Endothelial cell of umbilical vein (primary cell): ENCODE measurements at regions not wholly inside any gene's neighbourhood (a gene's known extent, or its start where the extent isn't known, plus 50 kb on each side); places are given as distances from the start of the nearest gene placed in this dataset.

Experiments
- BruUV-seq: library from RNA; stranded (reverse); fragments of 400-500 nt; replicated peaks from 2 replicates; lab custom pipeline; 2021; lab: Mats Ljungman, UMichigan
- CTCF ChIA-PET: fragments of 300-600, 350-600 bp; sonication (Branson Sonifier 250); formaldehyde crosslinking; loops from one replicate; lab custom pipeline; 2021; ENCODE audit warnings: antibody characterized with exemption, inconsistent platforms; lab: Charles Lee
- POLR2A ChIA-PET: fragments of 300-600, 350-600 bp; sonication (Branson Sonifier 250); formaldehyde crosslinking; loops from one replicate; lab custom pipeline; 2021; ENCODE audit warnings: antibody characterized with exemption, inconsistent platforms; lab: Charles Lee
- DNase-seq: peaks from one replicate; pipeline ENCODE4 v3.0.0-alpha.2; 2011; ENCODE audit warnings: low read depth, low spot score
- FAIRE-seq: peaks from 2 replicates; lab custom pipeline; 2011; peaks lifted over from hg19 to GRCh38; lab: Jason Lieb, UNC
- H2AFZ ChIP-seq: 2 replicates; pipeline ENCODE4 v1.6.0; 2012; ENCODE audit warnings: low read depth, low read length, control low read depth, inconsistent platforms
- H3K27ac ChIP-seq: 2 replicates; pipeline ENCODE4 v1.5.1; 2011; ENCODE audit warnings: low read depth, mild to moderate bottlenecking, control low read depth, low read length, moderate library complexity; ENCODE audit not compliant: insufficient read depth
- H3K27me3 ChIP-seq, 2 experiments: 2 replicates each; pipeline versions ENCODE4 v1.6.0 to v1.6.1; 2011; ENCODE audit warnings: low read length in 2 of 2, mixed read lengths in 1 of 2; ENCODE audit not compliant: control insufficient read depth in 2 of 2, insufficient read depth in 2 of 2
- H3K36me3 ChIP-seq, 2 experiments: 2 replicates in 1 of 2; 3 replicates in 1 of 2; pipeline ENCODE4 v1.5.1; 2011; ENCODE audit warnings: low read length in 2 of 2, mild to moderate bottlenecking in 1 of 2, moderate library complexity in 1 of 2; ENCODE audit not compliant: control insufficient read depth in 2 of 2, insufficient read depth in 2 of 2; ENCODE audit errors: extremely low read depth in 1 of 2
- H3K4me1 ChIP-seq: 3 replicates; pipeline ENCODE4 v1.5.1; 2011; ENCODE audit warnings: mild to moderate bottlenecking, low read length; ENCODE audit not compliant: control insufficient read depth, insufficient read depth; ENCODE audit errors: extremely low read depth
- H3K4me2 ChIP-seq: 2 replicates; pipeline ENCODE4 v1.6.1; 2011; ENCODE audit warnings: low read length, control low read depth, mixed read lengths; ENCODE audit not compliant: insufficient read depth
- H3K4me3 ChIP-seq, 3 experiments: fragments of 200-600 bp in 1 of 3; sonication (generic), shearing (Covaris generic) in 1 of 3; replicated peaks in 1 of 3; 2 replicates each; pipeline ENCODE4 v1.5.1; 2011 to 2016; ENCODE audit warnings: control low read depth in 3 of 3, low read length in 3 of 3, mild to moderate bottlenecking in 2 of 3, inconsistent platforms in 1 of 3, low read depth in 1 of 3, moderate library complexity in 1 of 3; ENCODE audit not compliant: insufficient read depth in 1 of 3
- H3K79me2 ChIP-seq: 2 replicates; pipeline ENCODE4 v1.6.0; 2012; ENCODE audit warnings: low read length, inconsistent platforms; ENCODE audit not compliant: control insufficient read depth, insufficient read depth
- H3K9ac ChIP-seq: replicated peaks from 2 replicates; pipeline ENCODE3; 2011; ENCODE audit warnings: low read length, control low read depth; ENCODE audit not compliant: insufficient read depth; ENCODE audit errors: extremely low read depth
- H3K9me1 ChIP-seq: replicated peaks from 3 replicates; pipeline ENCODE4 v1.6.0; 2011; ENCODE audit warnings: mild to moderate bottlenecking, low read length; ENCODE audit not compliant: control insufficient read depth, insufficient read depth; ENCODE audit errors: extremely low read depth
- H3K9me3 ChIP-seq: replicated peaks from 2 replicates; pipeline ENCODE4 v1.5.1; 2012; ENCODE audit warnings: low read length, inconsistent platforms; ENCODE audit not compliant: control insufficient read depth, insufficient read depth
- H4K20me1 ChIP-seq: replicated peaks from 2 replicates; pipeline ENCODE3; 2011; ENCODE audit warnings: mild to moderate bottlenecking, low read length; ENCODE audit not compliant: control insufficient read depth, insufficient read depth; ENCODE audit errors: extremely low read depth
- EZH2 ChIP-seq: IDR thresholded peaks from 2 replicates; pipeline ENCODE4 v1.6.1; 2012; ENCODE audit warnings: borderline replicate concordance, low read depth, mild to moderate bottlenecking, moderate library complexity, low read length, inconsistent platforms; ENCODE audit not compliant: severe bottlenecking
- FOS ChIP-seq: IDR thresholded peaks from 2 replicates; pipeline ENCODE4 v1.6.1; 2011; ENCODE audit warnings: mild to moderate bottlenecking, low read length, moderate library complexity, borderline replicate concordance; ENCODE audit not compliant: insufficient read depth
- GATA2 ChIP-seq: IDR thresholded peaks from 2 replicates; pipeline ENCODE4 v1.7.0; 2011; ENCODE audit warnings: low read depth, mild to moderate bottlenecking, moderate library complexity, mixed read lengths, low read length; ENCODE audit not compliant: insufficient read length, insufficient read depth
- JUN ChIP-seq: IDR thresholded peaks from 2 replicates; pipeline ENCODE4 v1.6.1; 2011; ENCODE audit warnings: borderline replicate concordance, low read depth; ENCODE audit not compliant: insufficient read length, insufficient read depth
- MAX ChIP-seq: IDR thresholded peaks from 2 replicates; pipeline ENCODE4 v1.6.1; 2011; ENCODE audit not compliant: insufficient read depth, insufficient read length
- MYC ChIP-seq: IDR thresholded peaks from one replicate; pipeline ENCODE4 v1.6.1; 2011; ENCODE audit warnings: mild to moderate bottlenecking, low read depth, low read length
- POLR2A ChIP-seq: IDR thresholded peaks from 2 replicates; pipeline ENCODE4 v1.6.1; 2012; ENCODE audit warnings: low read depth, mild to moderate bottlenecking, control low read depth, low read length
- POLR2AphosphoS5 ChIP-seq: IDR thresholded peaks from 2 replicates; pipeline ENCODE4 v1.6.1; 2012; ENCODE audit warnings: low read depth, mild to moderate bottlenecking, control low read depth, low read length, moderate library complexity; ENCODE audit not compliant: insufficient read depth
- dilution Hi-C: fragments of 300-500 bp; cut with MboI; formaldehyde crosslinking; loops from one replicate; pipeline ENCODE4 v1.15.0; 2019; ENCODE audit warnings: low sequenced_read_pairs; ENCODE audit not compliant: extremely low pct_ligation_motif_present
- intact Hi-C: fragments of 100-400 bp; cut with micrococcal nuclease; formaldehyde crosslinking; loops from one replicate; pipeline ENCODE4 v1.10.0; 2022
- TF ChIP-seq, protein P1 (sequence below), 2 donors: IDR thresholded peaks; 1 replicate in 1 of 2; 2 replicates in 1 of 2; pipeline ENCODE4 v1.5.1; 2011; ENCODE audit warnings: low read length in 2 of 2, mild to moderate bottlenecking in 2 of 2, moderate library complexity in 2 of 2, control low read depth in 1 of 2, inconsistent platforms in 1 of 2, low read depth in 1 of 2; ENCODE audit not compliant: insufficient read depth in 1 of 2; ENCODE audit errors: extremely low read depth in 1 of 2

- H3K4me2 ChIP-seq, result no peak overlapping the region
- H3K4me1 ChIP-seq, result no peaks in the 10 kb centered on the region
- BruUV-seq, result no TSS peak
- no peak overlapping the region for H3K9ac ChIP-seq
- H3K9me1 ChIP-seq, result no peaks in the 10 kb centered on the region
- H3K4me3 ChIP-seq, result no peak overlapping the region
- dilution Hi-C loops, result no loop called here
- FAIRE-seq, result no peak
- intact Hi-C loops, result no loop called here
- POLR2A ChIA-PET, result no interaction called here
- H3K79me2 ChIP-seq, result no peaks in the 10 kb centered on the region
- CTCF ChIA-PET, result no interaction called here
- no peaks in the 10 kb centered on the region for H4K20me1 ChIP-seq
- DNase-seq, result no peak
- no peak overlapping the region for H2AFZ ChIP-seq
- no peak for TF ChIP-seq FOS
- no peak for TF ChIP-seq EZH2
- TF ChIP-seq JUN, result no peak
- no peaks in the 10 kb centered on the region for H3K36me3 ChIP-seq
- no peaks in the 10 kb centered on the region for H3K27me3 ChIP-seq
- no peak overlapping the region for H3K27ac ChIP-seq
- H3K9me3 ChIP-seq, result peaks cover 2% of the 10 kb centered on the region
Observed at GRCh38 chr3:94573337-94573736, 510.5 kb downstream of the NSUN3 start.

DNA sequence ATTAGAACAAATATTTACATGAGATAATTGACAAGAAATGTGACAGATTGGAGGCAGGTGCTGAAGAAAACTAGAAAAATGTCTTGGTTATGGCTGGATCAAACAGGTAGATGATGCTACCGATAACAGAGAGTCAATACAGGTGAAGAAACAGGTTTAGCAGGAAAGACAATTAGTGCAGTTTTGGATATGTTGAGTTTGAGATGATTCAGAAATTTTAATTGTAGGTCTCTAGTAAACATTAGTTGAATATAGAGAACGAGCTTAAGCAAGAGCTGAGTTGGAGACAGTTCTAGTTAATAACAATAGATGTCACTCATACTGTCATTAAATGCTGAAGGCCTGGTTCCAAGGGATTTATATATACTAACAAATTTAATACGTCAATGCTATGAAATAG is 524.4 kb downstream of the NSUN3 start:
- no peaks in the 10 kb centered on the region for H3K9me3 ChIP-seq
- no peaks in the 10 kb centered on the region for H3K27me3 ChIP-seq
- no peak overlapping the region for H3K27ac ChIP-seq
- BruUV-seq, result no TSS peak
- no peak overlapping the region for H2AFZ ChIP-seq
- H3K79me2 ChIP-seq, result no peaks in the 10 kb centered on the region
- H3K4me1 ChIP-seq, result no peaks in the 10 kb centered on the region
- FAIRE-seq (no peak), DNase-seq (no peak)
- no peaks in the 10 kb centered on the region for H3K9me1 ChIP-seq
- ChIA-PET CTCF (no interaction called here), POLR2A (no interaction called here)
- no peaks in the 10 kb centered on the region for H3K36me3 ChIP-seq
- TF ChIP-seq POLR2A (no peak), POLR2AphosphoS5 (no peak), MYC (no peak), GATA2 (no peak), FOS (no peak), MAX (no peak), JUN (no peak), EZH2 (no peak)
- TF ChIP-seq, protein P1, sequence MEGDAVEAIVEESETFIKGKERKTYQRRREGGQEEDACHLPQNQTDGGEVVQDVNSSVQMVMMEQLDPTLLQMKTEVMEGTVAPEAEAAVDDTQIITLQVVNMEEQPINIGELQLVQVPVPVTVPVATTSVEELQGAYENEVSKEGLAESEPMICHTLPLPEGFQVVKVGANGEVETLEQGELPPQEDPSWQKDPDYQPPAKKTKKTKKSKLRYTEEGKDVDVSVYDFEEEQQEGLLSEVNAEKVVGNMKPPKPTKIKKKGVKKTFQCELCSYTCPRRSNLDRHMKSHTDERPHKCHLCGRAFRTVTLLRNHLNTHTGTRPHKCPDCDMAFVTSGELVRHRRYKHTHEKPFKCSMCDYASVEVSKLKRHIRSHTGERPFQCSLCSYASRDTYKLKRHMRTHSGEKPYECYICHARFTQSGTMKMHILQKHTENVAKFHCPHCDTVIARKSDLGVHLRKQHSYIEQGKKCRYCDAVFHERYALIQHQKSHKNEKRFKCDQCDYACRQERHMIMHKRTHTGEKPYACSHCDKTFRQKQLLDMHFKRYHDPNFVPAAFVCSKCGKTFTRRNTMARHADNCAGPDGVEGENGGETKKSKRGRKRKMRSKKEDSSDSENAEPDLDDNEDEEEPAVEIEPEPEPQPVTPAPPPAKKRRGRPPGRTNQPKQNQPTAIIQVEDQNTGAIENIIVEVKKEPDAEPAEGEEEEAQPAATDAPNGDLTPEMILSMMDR (IDR thresholded peaks at IDR 0.05; ENCODE audit: extremely low read depth in 1 of 2, insufficient read depth in 1 of 2, low read depth in 1 of 2, low read length in 2 of 2), result no peak
- intact Hi-C loops (no loop called here), dilution Hi-C loops (no loop called here)
- no peaks in the 10 kb centered on the region for H4K20me1 ChIP-seq
- no peak overlapping the region for H3K4me2 ChIP-seq
- H3K4me3 ChIP-seq, result no peak overlapping the region
- H3K9ac ChIP-seq, result no peak overlapping the region
